Transverse colon (tissue), 4 donors: ENCODE measurements at regions not wholly inside any gene's neighbourhood (a gene's known extent, or its start where the extent isn't known, plus 50 kb on each side); places are given as distances from the start of the nearest gene placed in this dataset.

Source experiments
- DNase-seq: peaks from one replicate; pipeline ENCODE4 v3.0.0-alpha.2; 2019
- H3K27ac ChIP-seq, 4 donors: fragments of 200-600 bp; sonication (generic); 2 replicates each; pipeline ENCODE4 v1.5.1; 2016 to 2018; ENCODE audit warnings: inconsistent platforms in 4 of 4
- H3K27me3 ChIP-seq: fragments of 200-600 bp; sonication (generic); 2 replicates; pipeline ENCODE4 v1.5.1; 2017; ENCODE audit warnings: inconsistent platforms
- H3K36me3 ChIP-seq, 4 donors: fragments of 200-600 bp; sonication (generic); 2 replicates each; pipeline ENCODE4 v1.5.1; 2017 to 2019; ENCODE audit warnings: inconsistent platforms in 4 of 4
- H3K4me1 ChIP-seq, 4 donors: fragments of 200-600 bp; sonication (generic); 2 replicates each; pipeline ENCODE4 v1.5.1; 2017 to 2020; ENCODE audit warnings: inconsistent platforms in 4 of 4
- H3K4me3 ChIP-seq, 4 donors: fragments of 200-600 bp; sonication (generic); 1 replicate in 1 of 4; 2 replicates in 3 of 4; pipeline versions ENCODE4 v1.5.1 to v1.6.1; 2017 to 2019; ENCODE audit warnings: inconsistent platforms in 4 of 4
- H3K9me3 ChIP-seq, 2 donors: fragments of 200-600 bp; sonication (generic); 2 replicates each; pipeline ENCODE4 v1.5.1; 2017 to 2019; ENCODE audit warnings: inconsistent platforms in 2 of 2
- CTCF ChIP-seq, 5 experiments: fragments of 200-600 bp in 3 of 5; fragments of 450-650 bp in 2 of 5; sonication (generic) in 3 of 5; IDR thresholded peaks; 1 replicate in 2 of 5; 2 replicates in 3 of 5; pipeline ENCODE4 v1.5.1; 2016 to 2017; ENCODE audit warnings: antibody characterized with exemption in 5 of 5, inconsistent platforms in 3 of 5, mild to moderate bottlenecking in 2 of 5, moderate library complexity in 1 of 5
- EP300 ChIP-seq: sonication (generic); formaldehyde crosslinking; IDR thresholded peaks from one replicate; pipeline ENCODE4 v1.6.1; 2017; ENCODE audit warnings: antibody characterized with exemption, low read depth
- POLR2A ChIP-seq: fragments of 450-650 bp; IDR thresholded peaks from one replicate; pipeline ENCODE4 v1.6.1; 2016; ENCODE audit warnings: antibody characterized with exemption, mild to moderate bottlenecking, moderate library complexity
- POLR2AphosphoS5 ChIP-seq, 3 donors: sonication (generic); formaldehyde crosslinking; IDR thresholded peaks; one replicate each; pipeline ENCODE4 v1.6.1; 2016; ENCODE audit warnings: antibody characterized with exemption in 3 of 3
- WGBS, 2 donors: methylation state at CpG; one replicate each; pipeline ENCODE4 v1.1.5; 2018; ENCODE audit warnings: low coverage in 1 of 2; 5-methylcytosine and 5-hydroxymethylcytosine counted together
- in situ Hi-C, 4 donors: fragments of 200-750 bp; cut with MboI; loops; one replicate each; pipeline versions ENCODE4 v1.15.0 to v1.15.1; 2017; ENCODE audit warnings: low sequenced_read_pairs in 3 of 4, low pct_ligation_motif_present in 1 of 4, low pct_unique_long_range_greater_than_20kb in 1 of 4
- intact Hi-C: fragments of 100-400 bp; cut with DNase I; formaldehyde crosslinking; loops from one replicate; pipeline ENCODE4 v1.15.1; 2023; ENCODE audit warnings: low total_unique reads

GRCh38 chr4:119684463-119684862 is 55.9 kb upstream of the PDE5A start:
- TF ChIP-seq POLR2A = no peak
- TF ChIP-seq EP300 = no peak
- no peak for TF ChIP-seq POLR2AphosphoS5 (IDR thresholded peaks at IDR 0.05)
- no peak for TF ChIP-seq CTCF (IDR thresholded peaks at IDR 0.05)
- H3K27me3 ChIP-seq = no peaks in the 10 kb centered on the region
- H3K9me3 ChIP-seq = no peaks in the 10 kb centered on the region
- in situ Hi-C loops = no loop called here
- H3K4me1 ChIP-seq = peaks cover 0 to 23% (median 6%) of the 10 kb centered on the region in 4 donors
- no peak for DNase-seq
- no peak overlapping the region for H3K4me3 ChIP-seq
- H3K36me3 ChIP-seq = no peaks in the 10 kb centered on the region
- intact Hi-C loops = no loop called here
- H3K27ac ChIP-seq = peak overlapping the region in 2 of 4 donors; percentile 60 to 63
- 73 to 77% methylated on average over 4 of the region's 4 CpGs for WGBS, 2 donors

- WGBS, 2 donors = 17 to 26% methylated on average over 1 of the region's 1 CpG
- in situ Hi-C loops = no loop called here
- no peaks in the 10 kb centered on the region for H3K36me3 ChIP-seq
- H3K27ac ChIP-seq = peak overlapping the region; percentile 37 to 63 (median 52)
- peaks cover 0 to 31% (median 6%) of the 10 kb centered on the region in 4 donors for H3K4me1 ChIP-seq
- H3K9me3 ChIP-seq = no peaks in the 10 kb centered on the region
- TF ChIP-seq CTCF (IDR thresholded peaks at IDR 0.05) (no peak), POLR2AphosphoS5 (IDR thresholded peaks at IDR 0.05) (peak in 1 of 3 donors; percentile 68)
- no peak overlapping the region for H3K4me3 ChIP-seq
- no peaks in the 10 kb centered on the region for H3K27me3 ChIP-seq
- intact Hi-C loops = no loop called here
- DNase-seq = no peak
Measured at GRCh38 chr4:119683518-119683917, 54.9 kb upstream of the PDE5A start.

GRCh38 chr4:119682099-119682498 is 53.5 kb upstream of the PDE5A start:
- in situ Hi-C loops = no loop called here
- H3K27me3 ChIP-seq = no peaks in the 10 kb centered on the region
- peak overlapping the region in 3 of 4 donors; percentile 39 to 63 (median 60) for H3K27ac ChIP-seq
- H3K4me1 ChIP-seq = peaks cover 0 to 31% (median 6%) of the 10 kb centered on the region in 4 donors
- no peak overlapping the region for H3K4me3 ChIP-seq
- H3K36me3 ChIP-seq = no peaks in the 10 kb centered on the region
- intact Hi-C loops = no loop called here
- TF ChIP-seq POLR2A = no peak
- TF ChIP-seq CTCF (IDR thresholded peaks at IDR 0.05) = no peak
- no peak for TF ChIP-seq POLR2AphosphoS5 (IDR thresholded peaks at IDR 0.05)
- TF ChIP-seq EP300 = no peak
- no peaks in the 10 kb centered on the region for H3K9me3 ChIP-seq
- no peak for DNase-seq
- 45 to 80% methylated on average over 2 of the region's 2 CpGs for WGBS, 2 donors

- TF ChIP-seq POLR2AphosphoS5 (IDR thresholded peaks at IDR 0.05) (no peak), EP300 (no peak), POLR2A (no peak), CTCF (IDR thresholded peaks at IDR 0.05) (no peak)
- Histone ChIP-seq H3K36me3 (no peaks in the 10 kb centered on the region), H3K4me1 (peaks cover 0 to 31% (median 6%) of the 10 kb centered on the region in 4 donors), H3K27ac (peak overlapping the region in 3 of 4 donors; percentile 9 to 29 (median 10)), H3K27me3 (no peaks in the 10 kb centered on the region), H3K4me3 (no peak overlapping the region), H3K9me3 (no peaks in the 10 kb centered on the region)
- in situ Hi-C loops = no loop called here
- intact Hi-C loops = no loop called here
- WGBS, 2 donors = 31 to 40% methylated on average over 3 of the region's 3 CpGs
- no peak for DNase-seq
Measured at GRCh38 chr4:119679251-119679650, 50.6 kb upstream of the PDE5A start.
